Smooth muscle cell (in vitro differentiated cells): ENCODE measurements at regions not wholly inside any gene's neighbourhood (a gene's known extent, or its start where the extent isn't known, plus 50 kb on each side); places are given as distances from the start of the nearest gene placed in this dataset.

Experiments used
- DNase-seq: peaks from one replicate; lab custom pipeline; 2025; ENCODE audit not compliant: unreplicated experiment; lab: John Stamatoyannopoulos, UW
- H2AFZ ChIP-seq: fragments of 200-600 bp; sonication (generic); 2 replicates; pipeline ENCODE4 v1.6.0; 2016; ENCODE audit warnings: antibody characterized with exemption, low read depth, mild to moderate bottlenecking
- H3F3A ChIP-seq: fragments of 200-600 bp; sonication (generic); 2 replicates; pipeline ENCODE4 v1.6.0; 2017; ENCODE audit warnings: antibody characterized with exemption, low read depth
- H3K27ac ChIP-seq: fragments of 200-600 bp; sonication (generic); 2 replicates; pipeline ENCODE4 v1.5.1; 2016; ENCODE audit warnings: low read depth, mild to moderate bottlenecking
- H3K27me3 ChIP-seq: fragments of 200-600 bp; sonication (generic); 2 replicates; pipeline ENCODE4 v1.6.1; 2016; ENCODE audit warnings: low read depth, mild to moderate bottlenecking
- H3K36me3 ChIP-seq: fragments of 200-600 bp; sonication (generic); 2 replicates; pipeline ENCODE4 v1.5.1; 2016; ENCODE audit warnings: low read depth
- H3K4me1 ChIP-seq: fragments of 200-600 bp; sonication (generic); 2 replicates; pipeline ENCODE4 v1.5.1; 2016; ENCODE audit warnings: low read depth
- H3K4me2 ChIP-seq: fragments of 200-600 bp; sonication (generic); 2 replicates; pipeline ENCODE4 v1.6.0; 2016; ENCODE audit warnings: mild to moderate bottlenecking
- H3K4me3 ChIP-seq: fragments of 200-600 bp; sonication (generic); 2 replicates; pipeline ENCODE4 v1.5.1; 2016; ENCODE audit warnings: mild to moderate bottlenecking
- H3K79me2 ChIP-seq: fragments of 200-600 bp; sonication (generic); 2 replicates; pipeline ENCODE4 v1.6.0; 2016; ENCODE audit warnings: low read depth, mild to moderate bottlenecking
- H3K9ac ChIP-seq: fragments of 200-600 bp; sonication (generic); 2 replicates; pipeline ENCODE4 v1.6.0; 2016; ENCODE audit warnings: low read depth
- H3K9me3 ChIP-seq: fragments of 200-600 bp; sonication (generic); replicated peaks from 2 replicates; pipeline ENCODE4 v1.5.1; 2016; ENCODE audit warnings: low read depth
- H4K20me1 ChIP-seq: fragments of 200-600 bp; sonication (generic); 2 replicates; pipeline ENCODE4 v1.6.0; 2016; ENCODE audit warnings: low read depth
- WGBS: methylation state at CpG from one replicate; pipeline ENCODE4 v1.1.7; 2016; ENCODE audit warnings: low lambda C conversion rate; 5-methylcytosine and 5-hydroxymethylcytosine counted together
- TF ChIP-seq, protein P1 (sequence below): fragments of 200-600 bp; sonication (generic); IDR thresholded peaks from 2 replicates; pipeline ENCODE4 v1.5.1; 2017; ENCODE audit warnings: borderline replicate concordance, mild to moderate bottlenecking, antibody characterized with exemption; ENCODE audit not compliant: insufficient read depth, poor library complexity, severe bottlenecking

DNA sequence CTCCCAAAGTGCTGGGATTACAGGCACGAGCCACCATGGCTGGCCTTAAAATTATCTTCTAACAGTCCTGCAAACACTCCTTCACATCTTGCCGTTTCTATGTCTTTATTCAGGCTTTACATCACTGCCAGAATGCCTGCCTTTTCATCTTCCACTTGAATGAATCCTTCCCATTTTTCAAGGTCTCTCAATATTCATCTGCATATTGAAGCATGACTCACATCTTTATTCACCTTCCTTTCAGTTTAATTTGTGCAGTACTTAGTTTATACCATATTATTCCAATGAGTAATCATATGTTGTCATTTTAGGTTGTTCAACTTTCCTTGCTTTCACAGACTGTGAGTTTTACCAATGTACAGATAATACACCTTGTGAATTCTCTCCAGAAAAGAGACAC lies 510.1 kb upstream of the PIK3C3 start:
- H3K9ac ChIP-seq = no peak overlapping the region
- H3K4me2 ChIP-seq = no peak overlapping the region
- TF ChIP-seq, protein P1, sequence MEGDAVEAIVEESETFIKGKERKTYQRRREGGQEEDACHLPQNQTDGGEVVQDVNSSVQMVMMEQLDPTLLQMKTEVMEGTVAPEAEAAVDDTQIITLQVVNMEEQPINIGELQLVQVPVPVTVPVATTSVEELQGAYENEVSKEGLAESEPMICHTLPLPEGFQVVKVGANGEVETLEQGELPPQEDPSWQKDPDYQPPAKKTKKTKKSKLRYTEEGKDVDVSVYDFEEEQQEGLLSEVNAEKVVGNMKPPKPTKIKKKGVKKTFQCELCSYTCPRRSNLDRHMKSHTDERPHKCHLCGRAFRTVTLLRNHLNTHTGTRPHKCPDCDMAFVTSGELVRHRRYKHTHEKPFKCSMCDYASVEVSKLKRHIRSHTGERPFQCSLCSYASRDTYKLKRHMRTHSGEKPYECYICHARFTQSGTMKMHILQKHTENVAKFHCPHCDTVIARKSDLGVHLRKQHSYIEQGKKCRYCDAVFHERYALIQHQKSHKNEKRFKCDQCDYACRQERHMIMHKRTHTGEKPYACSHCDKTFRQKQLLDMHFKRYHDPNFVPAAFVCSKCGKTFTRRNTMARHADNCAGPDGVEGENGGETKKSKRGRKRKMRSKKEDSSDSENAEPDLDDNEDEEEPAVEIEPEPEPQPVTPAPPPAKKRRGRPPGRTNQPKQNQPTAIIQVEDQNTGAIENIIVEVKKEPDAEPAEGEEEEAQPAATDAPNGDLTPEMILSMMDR = no peak
- H3K27me3 ChIP-seq = no peaks in the 10 kb centered on the region
- no peaks in the 10 kb centered on the region for H3K36me3 ChIP-seq
- H3K4me3 ChIP-seq = no peak overlapping the region
- H3K4me1 ChIP-seq = no peaks in the 10 kb centered on the region
- DNase-seq = no peak
- H3K79me2 ChIP-seq = no peaks in the 10 kb centered on the region
- no peak overlapping the region for H2AFZ ChIP-seq
- H3K9me3 ChIP-seq = no peaks in the 10 kb centered on the region
- WGBS = 91% methylated on average over 2 of the region's 2 CpGs
- no peaks in the 10 kb centered on the region for H3F3A ChIP-seq
- no peak overlapping the region for H3K27ac ChIP-seq
- no peaks in the 10 kb centered on the region for H4K20me1 ChIP-seq

- Histone ChIP-seq H3K27me3 (no peaks in the 10 kb centered on the region), H3K4me3 (no peak overlapping the region)
Measured at GRCh38 chr18:41436772-41437171, 518.3 kb upstream of the PIK3C3 start.

GRCh38 chr18:41418598-41418997 lies 536.4 kb upstream of the PIK3C3 start:
- Histone ChIP-seq H3K9ac (no peak overlapping the region), H4K20me1 (no peaks in the 10 kb centered on the region), H3K27me3 (no peaks in the 10 kb centered on the region), H3K4me2 (no peak overlapping the region), H3K4me1 (no peaks in the 10 kb centered on the region), H3K4me3 (no peak overlapping the region), H3F3A (no peaks in the 10 kb centered on the region), H2AFZ (no peak overlapping the region), H3K36me3 (no peaks in the 10 kb centered on the region), H3K9me3 (no peaks in the 10 kb centered on the region), H3K79me2 (no peaks in the 10 kb centered on the region), H3K27ac (no peak overlapping the region)
- WGBS = 92% methylated on average over 3 of the region's 3 CpGs
- DNase-seq = no peak
- TF ChIP-seq, protein P1 = no peak

More at GRCh38 chr18:41436772-41437171, 518.3 kb upstream of the PIK3C3 start:
- no peaks in the 10 kb centered on the region for H3K79me2 ChIP-seq
- no peaks in the 10 kb centered on the region for H3K36me3 ChIP-seq
- H3K27ac ChIP-seq = no peak overlapping the region
- no peaks in the 10 kb centered on the region for H3F3A ChIP-seq
- 100% methylated on average over 1 of the region's 1 CpG for WGBS
- no peak overlapping the region for H2AFZ ChIP-seq
- H3K4me1 ChIP-seq = no peaks in the 10 kb centered on the region
- DNase-seq = no peak
- no peaks in the 10 kb centered on the region for H4K20me1 ChIP-seq
- H3K9ac ChIP-seq = no peak overlapping the region
- H3K4me2 ChIP-seq = no peak overlapping the region
- H3K9me3 ChIP-seq = no peaks in the 10 kb centered on the region
- TF ChIP-seq, protein P1 = no peak

DNA sequence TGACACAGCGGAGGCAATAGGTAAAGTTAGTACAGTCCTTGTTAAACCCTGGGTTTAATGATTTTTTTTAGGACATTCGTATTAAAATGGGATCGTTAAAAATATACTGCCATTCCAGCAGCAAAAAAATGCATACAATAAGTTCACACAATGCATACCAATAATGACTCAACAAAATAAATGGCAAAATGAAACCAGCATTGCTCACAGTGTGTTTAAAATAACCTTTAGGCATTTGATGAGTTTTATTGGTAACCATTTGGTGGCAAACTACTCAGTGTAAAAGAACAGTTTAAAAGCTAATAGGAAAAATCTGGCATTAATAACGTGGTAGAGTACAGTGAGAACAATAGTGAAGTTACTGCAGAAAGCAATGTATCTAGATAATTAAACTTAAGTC lies 539.0 kb upstream of the PIK3C3 start:
- Histone ChIP-seq H3K9me3 (no peaks in the 10 kb centered on the region), H3K4me2 (no peak overlapping the region), H3K9ac (no peak overlapping the region), H3K27ac (no peak overlapping the region), H3K4me3 (no peak overlapping the region), H3K79me2 (no peaks in the 10 kb centered on the region), H3K27me3 (no peaks in the 10 kb centered on the region), H3F3A (no peaks in the 10 kb centered on the region), H4K20me1 (no peaks in the 10 kb centered on the region), H2AFZ (no peak overlapping the region), H3K4me1 (no peaks in the 10 kb centered on the region), H3K36me3 (no peaks in the 10 kb centered on the region)
- 91% methylated on average over 4 of the region's 4 CpGs for WGBS
- TF ChIP-seq, protein P1 = no peak
- DNase-seq = no peak
